Endothelial cell of umbilical vein (primary cell): ENCODE measurements at regions not wholly inside any gene's neighbourhood (a gene's known extent, or its start where the extent isn't known, plus 50 kb on each side); places are given as distances from the start of the nearest gene placed in this dataset.
A peak's percentile ranks its signal among the peaks of the same experiment; 100 is the strongest.

Source experiments
- BruUV-seq: library from RNA; stranded (reverse); fragments of 400-500 nt; replicated peaks from 2 replicates; lab custom pipeline; 2021; lab: Mats Ljungman, UMichigan
- CTCF ChIA-PET: fragments of 300-600, 350-600 bp; sonication (Branson Sonifier 250); formaldehyde crosslinking; loops from one replicate; lab custom pipeline; 2021; ENCODE audit warnings: antibody characterized with exemption, inconsistent platforms; lab: Charles Lee
- POLR2A ChIA-PET: fragments of 300-600, 350-600 bp; sonication (Branson Sonifier 250); formaldehyde crosslinking; loops from one replicate; lab custom pipeline; 2021; ENCODE audit warnings: antibody characterized with exemption, inconsistent platforms; lab: Charles Lee
- DNase-seq: peaks from one replicate; pipeline ENCODE4 v3.0.0-alpha.2; 2011; ENCODE audit warnings: low read depth, low spot score
- FAIRE-seq: peaks from 2 replicates; lab custom pipeline; 2011; peaks lifted over from hg19 to GRCh38; lab: Jason Lieb, UNC
- H2AFZ ChIP-seq: 2 replicates; pipeline ENCODE4 v1.6.0; 2012; ENCODE audit warnings: low read depth, low read length, control low read depth, inconsistent platforms
- H3K27ac ChIP-seq: 2 replicates; pipeline ENCODE4 v1.5.1; 2011; ENCODE audit warnings: low read depth, mild to moderate bottlenecking, control low read depth, low read length, moderate library complexity; ENCODE audit not compliant: insufficient read depth
- H3K27me3 ChIP-seq, 2 experiments: 2 replicates each; pipeline versions ENCODE4 v1.6.0 to v1.6.1; 2011; ENCODE audit warnings: low read length in 2 of 2, mixed read lengths in 1 of 2; ENCODE audit not compliant: control insufficient read depth in 2 of 2, insufficient read depth in 2 of 2
- H3K36me3 ChIP-seq, 2 experiments: 2 replicates in 1 of 2; 3 replicates in 1 of 2; pipeline ENCODE4 v1.5.1; 2011; ENCODE audit warnings: low read length in 2 of 2, mild to moderate bottlenecking in 1 of 2, moderate library complexity in 1 of 2; ENCODE audit not compliant: control insufficient read depth in 2 of 2, insufficient read depth in 2 of 2; ENCODE audit errors: extremely low read depth in 1 of 2
- H3K4me1 ChIP-seq: 3 replicates; pipeline ENCODE4 v1.5.1; 2011; ENCODE audit warnings: mild to moderate bottlenecking, low read length; ENCODE audit not compliant: control insufficient read depth, insufficient read depth; ENCODE audit errors: extremely low read depth
- H3K4me2 ChIP-seq: 2 replicates; pipeline ENCODE4 v1.6.1; 2011; ENCODE audit warnings: low read length, control low read depth, mixed read lengths; ENCODE audit not compliant: insufficient read depth
- H3K4me3 ChIP-seq, 3 experiments: fragments of 200-600 bp in 1 of 3; sonication (generic), shearing (Covaris generic) in 1 of 3; replicated peaks in 1 of 3; 2 replicates each; pipeline ENCODE4 v1.5.1; 2011 to 2016; ENCODE audit warnings: control low read depth in 3 of 3, low read length in 3 of 3, mild to moderate bottlenecking in 2 of 3, inconsistent platforms in 1 of 3, low read depth in 1 of 3, moderate library complexity in 1 of 3; ENCODE audit not compliant: insufficient read depth in 1 of 3
- H3K79me2 ChIP-seq: 2 replicates; pipeline ENCODE4 v1.6.0; 2012; ENCODE audit warnings: low read length, inconsistent platforms; ENCODE audit not compliant: control insufficient read depth, insufficient read depth
- H3K9ac ChIP-seq: replicated peaks from 2 replicates; pipeline ENCODE3; 2011; ENCODE audit warnings: low read length, control low read depth; ENCODE audit not compliant: insufficient read depth; ENCODE audit errors: extremely low read depth
- H3K9me1 ChIP-seq: replicated peaks from 3 replicates; pipeline ENCODE4 v1.6.0; 2011; ENCODE audit warnings: mild to moderate bottlenecking, low read length; ENCODE audit not compliant: control insufficient read depth, insufficient read depth; ENCODE audit errors: extremely low read depth
- H3K9me3 ChIP-seq: replicated peaks from 2 replicates; pipeline ENCODE4 v1.5.1; 2012; ENCODE audit warnings: low read length, inconsistent platforms; ENCODE audit not compliant: control insufficient read depth, insufficient read depth
- H4K20me1 ChIP-seq: replicated peaks from 2 replicates; pipeline ENCODE3; 2011; ENCODE audit warnings: mild to moderate bottlenecking, low read length; ENCODE audit not compliant: control insufficient read depth, insufficient read depth; ENCODE audit errors: extremely low read depth
- CTCF ChIP-seq, 2 donors: IDR thresholded peaks; 1 replicate in 1 of 2; 2 replicates in 1 of 2; pipeline ENCODE4 v1.5.1; 2011; ENCODE audit warnings: low read length in 2 of 2, mild to moderate bottlenecking in 2 of 2, moderate library complexity in 2 of 2, control low read depth in 1 of 2, inconsistent platforms in 1 of 2, low read depth in 1 of 2; ENCODE audit not compliant: insufficient read depth in 1 of 2; ENCODE audit errors: extremely low read depth in 1 of 2
- FOS ChIP-seq: IDR thresholded peaks from 2 replicates; pipeline ENCODE4 v1.6.1; 2011; ENCODE audit warnings: mild to moderate bottlenecking, low read length, moderate library complexity, borderline replicate concordance; ENCODE audit not compliant: insufficient read depth
- MYC ChIP-seq: IDR thresholded peaks from one replicate; pipeline ENCODE4 v1.6.1; 2011; ENCODE audit warnings: mild to moderate bottlenecking, low read depth, low read length
- POLR2A ChIP-seq: IDR thresholded peaks from 2 replicates; pipeline ENCODE4 v1.6.1; 2012; ENCODE audit warnings: low read depth, mild to moderate bottlenecking, control low read depth, low read length
- dilution Hi-C: fragments of 300-500 bp; cut with MboI; formaldehyde crosslinking; loops from one replicate; pipeline ENCODE4 v1.15.0; 2019; ENCODE audit warnings: low sequenced_read_pairs; ENCODE audit not compliant: extremely low pct_ligation_motif_present
- intact Hi-C: fragments of 100-400 bp; cut with micrococcal nuclease; formaldehyde crosslinking; loops from one replicate; pipeline ENCODE4 v1.10.0; 2022
- TF ChIP-seq, protein P1 (sequence below): IDR thresholded peaks from 2 replicates; pipeline ENCODE4 v1.6.1; 2011; ENCODE audit not compliant: insufficient read depth, insufficient read length

DNA sequence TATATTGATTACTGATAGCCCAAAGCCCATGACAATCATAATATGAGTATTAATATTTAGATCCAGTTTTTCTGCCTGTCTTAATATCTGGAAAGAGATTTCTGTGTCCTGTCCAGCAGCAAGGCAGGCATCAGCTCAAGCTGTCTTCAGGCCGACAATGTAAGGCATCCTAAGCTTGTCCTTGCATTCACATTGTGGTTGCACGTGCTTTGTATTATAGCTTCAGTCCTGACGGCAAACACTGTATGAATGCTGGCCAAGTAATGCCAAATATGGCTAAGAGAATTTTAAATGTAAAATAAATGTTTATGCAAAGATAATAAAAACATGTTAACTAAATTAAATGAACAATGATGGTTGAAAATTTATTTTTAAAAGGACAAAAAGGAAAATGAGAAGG lies 255.7 kb upstream of the RPS6KA3 start:
- dilution Hi-C loops (no loop called here), intact Hi-C loops (no loop called here)
- Histone ChIP-seq H3K4me1 (peaks cover 8% of the 10 kb centered on the region), H3K9me3 (no peaks in the 10 kb centered on the region), H4K20me1 (no peaks in the 10 kb centered on the region), H3K27me3 (no peaks in the 10 kb centered on the region), H3K36me3 (no peaks in the 10 kb centered on the region), H3K9me1 (no peaks in the 10 kb centered on the region), H3K9ac (no peak overlapping the region), H3K79me2 (no peaks in the 10 kb centered on the region), H3K4me3 (no peak overlapping the region), H3K4me2 (no peak overlapping the region), H2AFZ (no peak overlapping the region), H3K27ac (no peak overlapping the region)
- DNase-seq (no peak), FAIRE-seq (no peak)
- ChIA-PET POLR2A (no interaction called here), CTCF (interaction anchor here (1.1 to 3.0 kb wide), 2 partner anchors 8 to 1203 kb away, joined by 3 to 14 read pairs; no protein-coding TSS in a partner anchor)
- BruUV-seq: no TSS peak
- TF ChIP-seq POLR2A: no peak

DNA sequence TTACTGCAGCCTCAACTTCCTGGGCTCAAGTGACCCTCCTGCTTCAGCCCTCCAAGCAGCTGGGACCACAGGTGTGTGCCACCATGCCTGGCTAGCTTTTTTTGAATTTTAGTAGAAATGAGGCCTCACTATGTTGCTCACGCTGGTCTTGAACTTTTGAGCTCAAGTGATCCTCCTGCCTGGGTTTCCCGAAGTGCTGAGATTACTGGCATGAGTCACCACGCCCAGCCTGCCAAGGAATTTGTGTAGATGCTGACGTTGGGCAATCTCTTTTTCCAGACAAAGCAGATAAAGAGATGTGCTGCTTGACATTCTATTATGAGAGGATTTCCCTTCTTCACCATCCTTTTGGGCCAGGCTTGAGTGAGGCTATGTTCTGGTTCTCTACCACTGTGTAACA lies 254.5 kb upstream of the RPS6KA3 start:
- no peaks in the 10 kb centered on the region for H3K9me3 ChIP-seq
- no peak for DNase-seq
- dilution Hi-C loops (no loop called here), intact Hi-C loops (no loop called here)
- no TSS peak for BruUV-seq
- no peaks in the 10 kb centered on the region for H3K27me3 ChIP-seq
- no peaks in the 10 kb centered on the region for H3K36me3 ChIP-seq
- peak; percentile 59 for FAIRE-seq
- CTCF ChIA-PET: interaction anchor here (3.0 kb wide), 1 partner anchor 9 kb away, joined by 14 read pairs; no protein-coding TSS in a partner anchor
- POLR2A ChIA-PET: no interaction called here
- no peaks in the 10 kb centered on the region for H4K20me1 ChIP-seq
- H3K4me3 ChIP-seq: no peak overlapping the region
- no peak overlapping the region for H2AFZ ChIP-seq
- peaks cover 9% of the 10 kb centered on the region for H3K4me1 ChIP-seq
- no peak overlapping the region for H3K4me2 ChIP-seq
- H3K9me1 ChIP-seq: no peaks in the 10 kb centered on the region
- no peaks in the 10 kb centered on the region for H3K79me2 ChIP-seq
- H3K27ac ChIP-seq: no peak overlapping the region
- no peak overlapping the region for H3K9ac ChIP-seq
- TF ChIP-seq MYC: no peak
- TF ChIP-seq CTCF (IDR thresholded peaks at IDR 0.05; ENCODE audit: extremely low read depth in 1 of 2, insufficient read depth in 1 of 2, low read depth in 1 of 2, low read length in 2 of 2): no peak
- no peak for TF ChIP-seq POLR2A
- no peak for TF ChIP-seq FOS
- TF ChIP-seq, protein P1, sequence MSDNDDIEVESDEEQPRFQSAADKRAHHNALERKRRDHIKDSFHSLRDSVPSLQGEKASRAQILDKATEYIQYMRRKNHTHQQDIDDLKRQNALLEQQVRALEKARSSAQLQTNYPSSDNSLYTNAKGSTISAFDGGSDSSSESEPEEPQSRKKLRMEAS: no peak
